ENCODE measurements at regions not wholly inside any gene's neighbourhood (a gene's known extent, or its start where the extent isn't known, plus 50 kb on each side); places are given as distances from the start of the nearest gene placed in this dataset.

- no peak for TF ChIP-seq EP300 (conservative IDR thresholded peaks at IDR 0.05; ENCODE audit: poor library complexity, severe bottlenecking)
- no peak for TF ChIP-seq CTCF (IDR thresholded peaks at IDR 0.05; ENCODE audit: poor library complexity, severe bottlenecking)
- TF ChIP-seq REST (IDR thresholded peaks at IDR 0.05; ENCODE audit: borderline replicate concordance) = no peak
- no peak for TF ChIP-seq POLR2AphosphoS5 (IDR thresholded peaks at IDR 0.05)
- no peak for TF ChIP-seq TAF1 (IDR thresholded peaks at IDR 0.05; ENCODE audit: low read depth)
- no peak for TF ChIP-seq MXI1 (conservative IDR thresholded peaks at IDR 0.05; ENCODE audit: poor library complexity, severe bottlenecking)
- no peak for TF ChIP-seq RAD21 (conservative IDR thresholded peaks at IDR 0.05)
- TF ChIP-seq EZH2 (IDR thresholded peaks at IDR 0.05; ENCODE audit: borderline replicate concordance, insufficient read depth, low read length, poor library complexity, severe bottlenecking) = no peak
Measured at GRCh38 chr5:167951116-167951515, 340.3 kb upstream of the WWC1 start.
